ENCODE measurements at regions not wholly inside any gene's neighbourhood (a gene's known extent, or its start where the extent isn't known, plus 50 kb on each side); places are given as distances from the start of the nearest gene placed in this dataset.

DNA sequence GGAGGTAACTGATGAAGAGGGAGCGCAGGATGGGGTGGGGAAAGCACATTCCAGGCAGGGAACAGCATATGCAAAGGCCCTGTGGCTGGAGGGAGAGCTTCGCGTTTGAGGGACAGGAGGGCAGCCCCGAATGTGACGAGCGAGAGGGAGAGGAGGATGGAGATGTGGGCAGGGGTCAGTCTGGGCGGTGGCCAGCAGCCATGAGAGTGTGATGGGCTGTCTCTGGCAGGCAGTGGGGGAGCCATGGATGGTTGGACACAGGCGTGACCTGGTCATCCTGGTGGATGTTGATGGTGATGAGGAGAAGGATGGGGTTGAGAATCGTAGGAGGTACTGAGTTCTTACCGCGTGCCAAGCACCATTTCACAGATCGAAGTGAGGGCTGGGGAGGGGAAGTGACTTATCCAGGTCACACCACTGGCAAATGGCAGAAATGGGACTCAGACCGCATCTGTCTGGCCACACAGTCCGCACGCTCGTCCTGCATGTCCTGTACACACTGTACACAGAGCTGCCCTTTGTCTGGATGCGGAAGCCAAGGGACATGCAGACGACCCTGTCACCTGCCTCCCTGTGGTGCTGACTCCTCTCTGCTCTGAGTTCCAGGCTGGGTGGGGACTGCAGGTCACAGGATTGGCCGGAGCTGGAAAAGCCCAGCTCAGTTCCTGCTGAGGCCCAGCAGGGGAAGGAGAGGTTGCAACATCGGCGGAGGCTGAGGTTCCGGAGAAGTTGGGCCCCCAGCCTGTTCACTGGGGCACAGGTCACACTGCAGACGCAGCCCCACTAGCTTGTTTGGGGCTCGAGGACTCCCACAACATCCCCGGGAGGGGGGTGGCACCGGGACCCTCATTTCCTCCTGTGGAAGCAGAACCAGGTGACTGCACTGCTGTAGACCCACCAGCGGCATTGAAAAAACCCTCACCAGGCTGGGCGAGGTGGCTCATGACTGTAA, 165.6 kb upstream of the IER5L start:
- peak; percentile 32 to 81 for DNase-seq (ENCODE audit: low read depth in 2 of 2)

DNA sequence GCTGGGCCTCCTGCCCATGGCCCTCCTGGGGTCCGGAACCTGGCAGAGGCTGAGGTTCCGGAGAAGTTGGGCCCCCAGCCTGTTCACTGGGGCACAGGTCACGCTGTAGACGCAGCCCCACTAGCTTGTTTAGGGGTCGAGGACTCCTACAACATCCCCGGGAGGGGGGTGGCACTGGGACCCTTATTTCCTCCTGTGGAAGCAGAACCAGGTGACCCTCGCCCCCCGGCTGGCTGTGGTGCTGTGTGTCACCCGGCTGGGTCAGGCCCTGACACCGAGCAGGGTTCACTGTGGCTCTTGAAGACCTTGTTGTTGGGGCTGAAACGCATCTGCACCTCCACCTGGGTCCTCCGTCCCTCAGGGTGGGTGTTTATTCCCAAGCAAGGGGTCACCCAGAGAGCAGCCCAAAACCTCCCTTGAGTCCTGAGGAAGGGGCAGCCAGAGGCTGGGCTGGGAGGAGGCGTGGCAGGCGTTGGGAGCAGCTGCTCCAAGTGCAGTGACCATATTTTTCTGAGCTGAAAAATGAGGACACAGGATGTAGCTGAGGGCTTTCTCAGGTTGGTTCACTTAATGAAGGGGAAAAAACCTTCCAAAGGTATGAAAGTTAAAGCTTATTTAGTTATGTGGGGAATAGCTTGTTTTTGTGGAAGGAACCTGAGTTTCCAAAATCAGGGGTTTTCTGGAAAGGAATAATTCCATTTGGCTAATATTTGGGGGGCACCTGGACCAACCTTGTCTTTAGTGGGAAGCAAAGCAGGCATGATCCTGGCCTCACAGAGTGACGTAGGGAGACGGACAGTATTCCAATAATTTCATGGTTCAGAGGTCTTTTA, 164.7 kb upstream of the IER5L start:
- DNase-seq (ENCODE audit: low read depth in 2 of 2): no peak

DNA sequence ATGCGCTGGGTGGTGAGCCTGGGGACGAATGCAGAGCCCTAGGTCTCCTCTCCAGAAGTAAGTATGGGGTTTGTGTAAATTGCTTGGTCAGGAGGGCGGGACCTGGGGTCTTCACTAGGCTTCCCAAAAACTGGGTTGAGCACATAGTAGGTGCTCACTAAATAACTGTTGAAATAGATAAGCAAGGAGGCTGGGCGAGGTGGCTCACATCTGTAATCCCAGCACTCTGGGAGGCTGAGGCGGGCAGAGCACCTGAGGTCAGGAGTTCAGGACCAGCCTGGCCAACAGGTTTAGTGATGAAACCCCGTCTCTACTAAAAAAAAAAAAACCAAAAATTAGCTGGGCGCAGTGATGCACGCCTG, 163.9 kb upstream of the IER5L start:
- DNase-seq (ENCODE audit: low read depth in 2 of 2): no peak

DNA sequence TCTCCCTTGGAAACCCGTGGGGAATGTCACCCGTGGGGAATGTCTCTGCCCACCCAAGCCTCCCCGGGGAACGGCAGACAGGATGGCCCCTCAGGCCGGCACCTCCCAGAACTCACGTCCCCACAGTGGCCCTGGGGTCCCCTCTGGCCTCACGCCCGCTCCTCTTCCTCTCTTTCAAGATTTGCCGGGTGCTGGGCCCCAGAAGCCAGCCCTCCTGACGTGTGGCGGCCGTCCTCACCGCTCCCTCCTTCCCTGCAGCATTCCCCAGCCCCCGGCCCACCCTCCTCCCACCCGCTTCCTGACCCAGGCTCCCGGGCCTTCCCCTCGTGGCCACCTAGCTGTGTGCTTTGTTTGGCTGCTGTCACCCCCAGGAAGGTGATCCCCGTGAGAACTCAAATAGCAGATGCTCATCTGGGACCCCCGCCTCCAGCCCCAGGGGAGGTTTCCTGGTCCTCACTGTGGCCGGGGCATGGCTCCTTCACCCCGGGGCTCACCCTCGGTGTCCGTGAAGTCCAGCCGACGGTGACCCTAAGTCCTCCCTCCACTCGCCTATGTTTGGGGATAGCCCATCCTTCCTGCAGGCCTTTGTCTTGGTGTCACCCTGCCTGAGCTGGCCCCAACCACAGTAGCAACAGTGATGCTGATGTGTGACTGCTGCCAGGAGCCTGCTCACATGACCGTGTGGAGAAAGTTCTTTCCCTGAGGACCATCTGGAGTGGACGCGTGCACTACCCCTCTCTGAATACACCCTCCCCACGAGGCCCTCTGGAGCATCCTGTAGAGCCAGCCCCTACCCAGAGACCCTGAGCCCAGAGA, 163.3 kb upstream of the IER5L start:
- no peak for DNase-seq (ENCODE audit: low read depth in 2 of 2)

DNA sequence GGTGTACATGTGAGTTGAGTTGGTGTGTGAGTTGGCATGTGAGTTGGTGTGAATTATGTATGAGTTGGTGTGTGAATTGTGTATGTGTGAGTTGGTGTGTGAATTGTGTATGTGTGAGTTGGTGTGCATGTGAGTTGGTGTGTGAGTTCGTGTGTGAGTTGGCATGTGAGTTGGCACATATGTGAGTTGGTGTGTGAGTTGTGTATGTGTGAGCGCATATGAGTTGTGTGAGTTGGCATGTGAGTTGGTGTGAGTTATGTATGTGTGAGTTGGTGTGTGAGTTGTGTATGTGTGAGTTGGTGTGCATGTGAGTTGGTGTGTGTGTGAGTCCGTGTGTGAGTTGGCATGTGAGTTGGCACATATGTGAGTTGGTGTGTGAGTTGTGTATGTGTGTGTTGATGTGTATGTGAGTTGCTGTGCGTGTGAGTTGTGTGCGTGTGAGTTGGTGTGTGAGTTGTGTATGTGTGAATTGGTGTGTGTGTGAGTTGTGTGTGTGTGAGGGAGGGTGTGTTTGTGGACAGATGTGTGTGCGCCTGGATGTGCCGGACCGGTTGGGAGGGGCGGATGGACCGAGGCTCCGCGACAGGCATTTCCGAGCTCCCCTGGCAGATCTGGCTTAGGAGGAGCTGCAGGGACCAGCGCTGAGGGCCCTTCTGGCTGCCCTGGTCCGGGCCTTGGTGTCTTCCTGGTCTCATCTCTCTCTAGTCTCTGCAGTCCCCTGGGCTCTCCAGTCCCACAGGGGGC, 162.5 kb upstream of the IER5L start:
- DNase-seq (ENCODE audit: low read depth in 2 of 2): no peak

DNA sequence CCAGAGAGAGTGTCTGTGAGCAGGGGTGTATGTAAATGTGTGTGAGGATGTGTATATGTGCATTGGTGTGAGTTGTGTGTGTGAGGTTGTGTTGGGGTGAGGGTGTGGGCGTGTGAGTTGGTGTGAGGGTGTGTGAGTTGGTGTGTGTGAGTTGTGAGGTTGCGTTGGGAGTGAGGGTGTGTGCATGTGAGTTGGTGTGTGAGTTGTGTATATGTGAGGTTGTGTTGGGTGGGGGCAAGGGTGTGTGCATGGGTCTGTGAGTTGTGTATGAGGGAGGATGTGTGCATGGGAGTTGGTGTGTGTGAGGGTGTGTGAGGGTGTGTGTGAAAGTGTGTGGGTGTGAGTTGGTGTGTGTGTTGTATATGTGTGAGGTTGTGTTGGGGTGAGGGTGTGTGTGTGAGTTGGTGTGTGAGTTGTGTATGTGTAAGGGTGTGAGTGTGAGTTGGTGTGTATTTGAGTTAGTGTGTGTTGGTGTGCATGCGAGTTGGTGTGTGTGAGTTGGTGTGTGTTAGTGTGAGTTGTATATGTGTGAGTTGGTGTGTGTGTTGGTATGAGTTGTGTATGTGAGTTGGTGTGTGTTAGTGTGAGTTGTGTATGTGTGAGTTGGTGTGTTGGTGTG, 161.6 kb upstream of the IER5L start:
- no peak for DNase-seq (ENCODE audit: low read depth in 2 of 2)

DNA sequence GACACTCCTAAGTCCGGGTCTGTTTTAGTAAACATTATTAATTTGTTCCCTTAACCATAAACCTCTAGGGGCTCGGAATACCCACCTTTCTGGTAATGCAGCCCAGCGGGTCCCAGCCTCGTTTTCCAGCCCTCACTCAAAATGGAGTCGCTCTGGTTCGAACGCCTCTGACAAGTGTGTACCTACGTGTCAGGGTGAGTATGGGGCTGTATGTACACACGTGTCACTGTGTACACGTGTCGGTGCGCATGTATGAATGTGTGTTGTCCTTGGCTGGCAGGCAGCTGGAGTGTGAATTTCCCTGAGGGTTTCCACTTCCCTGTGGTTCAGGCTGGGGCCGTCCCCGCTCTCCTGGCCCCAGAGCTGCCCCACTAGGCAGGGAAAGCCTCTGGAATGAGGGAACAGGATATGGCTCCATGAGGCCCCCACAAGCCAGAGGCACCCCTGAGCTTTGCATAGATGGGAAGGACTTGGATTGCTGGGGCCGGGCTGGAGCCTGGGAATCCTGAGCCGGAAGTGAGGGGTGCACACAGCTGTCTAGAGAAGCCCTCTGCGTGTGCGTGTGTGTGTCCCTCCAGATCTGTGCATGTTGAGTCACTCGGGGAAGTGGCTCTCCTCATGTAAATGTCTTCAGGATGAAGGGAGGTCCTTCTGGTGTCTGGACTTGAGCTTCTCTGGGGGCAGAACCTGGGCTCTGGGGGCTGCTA, 160.8 kb upstream of the IER5L start:
- DNase-seq (ENCODE audit: low read depth in 2 of 2): no peak

DNA sequence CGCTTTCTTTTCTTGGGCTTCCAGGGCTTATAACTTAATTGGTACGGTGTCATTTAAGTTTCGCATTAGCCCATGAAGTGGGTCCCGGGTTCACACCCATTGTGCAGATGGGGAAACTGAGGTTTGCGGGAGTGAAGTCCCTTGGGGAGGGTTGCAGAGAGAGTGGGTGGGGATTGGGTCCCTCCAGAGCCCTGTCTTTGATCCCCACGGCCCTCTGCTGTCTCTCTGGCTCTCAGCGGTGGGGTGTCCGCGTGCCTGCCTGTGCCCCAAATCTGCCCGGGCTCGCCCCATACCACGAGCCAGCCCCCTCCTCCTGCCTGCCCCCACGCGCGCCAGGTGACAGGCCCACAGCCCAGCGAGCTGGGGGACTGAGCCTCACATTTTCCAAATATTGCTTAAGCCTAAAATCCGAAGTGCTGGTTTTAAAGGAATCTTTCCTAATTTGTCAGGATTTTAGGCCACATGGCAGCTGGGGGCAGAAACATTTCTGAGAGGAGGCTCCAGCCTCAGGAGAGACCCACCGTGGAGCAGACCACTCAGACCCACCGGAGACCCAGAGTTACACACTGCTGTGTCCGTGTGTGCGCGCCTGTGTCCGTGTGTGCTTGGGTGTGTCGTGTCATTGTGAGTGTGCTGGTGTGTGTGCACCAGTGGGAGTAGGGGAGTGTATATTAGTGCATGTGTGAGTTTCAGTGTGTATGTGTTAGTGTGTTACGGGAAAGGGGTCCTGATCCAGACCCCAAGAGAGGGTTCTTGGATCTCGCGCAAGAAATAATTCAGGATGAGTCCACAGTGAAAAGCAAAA, 159.5 kb upstream of the IER5L start:
- DNase-seq (ENCODE audit: low read depth in 2 of 2): no peak

DNA sequence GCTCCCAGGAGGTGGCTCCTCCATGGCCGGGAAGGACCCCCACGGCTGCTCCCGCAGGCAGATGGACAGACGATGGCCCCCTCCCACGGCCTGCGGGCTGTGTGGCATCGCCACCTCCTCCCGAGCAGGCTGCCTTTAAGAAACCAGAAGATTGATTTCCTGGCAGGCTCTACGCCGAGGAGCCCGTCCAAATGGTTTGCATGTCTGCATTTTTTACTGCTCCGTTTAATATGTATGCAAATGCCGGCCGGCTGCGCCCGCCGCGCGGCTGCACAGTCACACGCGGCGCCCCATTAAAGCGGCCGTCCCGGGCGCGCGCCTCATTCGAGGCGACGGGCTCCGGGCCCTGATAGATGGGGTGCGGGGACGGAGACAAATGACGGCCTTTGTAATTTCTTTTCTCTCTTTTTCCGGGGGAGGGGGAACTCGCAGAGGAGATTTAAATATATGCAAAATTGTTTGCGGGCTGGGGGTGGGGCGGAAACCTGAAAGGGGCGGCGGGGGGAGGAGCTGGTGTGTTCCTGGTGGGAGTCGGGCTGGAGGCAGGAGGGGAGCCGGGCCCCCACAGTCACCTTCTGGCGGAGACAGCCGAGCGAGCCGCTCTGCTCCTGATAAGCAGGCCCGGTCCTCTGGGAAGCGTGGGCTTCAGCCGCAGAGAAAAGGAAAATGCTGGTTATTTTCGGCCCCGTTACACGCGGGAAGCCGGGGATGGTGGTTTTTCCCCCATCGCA, 158.7 kb upstream of the IER5L start:
- no peak for DNase-seq (ENCODE audit: low read depth in 2 of 2)

DNA sequence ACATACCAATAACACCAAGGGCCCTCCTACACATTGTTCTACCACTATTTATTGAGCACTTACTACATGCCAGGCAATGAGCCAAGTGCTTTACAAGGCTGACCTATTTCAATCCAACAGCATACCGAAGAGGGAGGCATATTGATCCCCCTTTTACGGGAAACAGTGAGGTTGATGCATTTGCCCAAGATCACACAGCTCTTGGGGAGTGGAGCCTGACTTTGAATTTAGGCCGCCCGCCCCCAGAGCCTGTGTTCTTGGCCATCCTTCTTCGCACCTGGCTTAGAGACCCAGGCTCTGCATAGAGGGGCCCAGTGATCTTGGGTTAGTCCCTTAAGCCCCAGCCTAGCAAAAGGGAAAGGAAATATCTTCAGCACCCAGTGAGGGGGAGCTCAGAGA, 158.1 kb upstream of the IER5L start:
- DNase-seq (ENCODE audit: low read depth in 2 of 2): no peak

DNA sequence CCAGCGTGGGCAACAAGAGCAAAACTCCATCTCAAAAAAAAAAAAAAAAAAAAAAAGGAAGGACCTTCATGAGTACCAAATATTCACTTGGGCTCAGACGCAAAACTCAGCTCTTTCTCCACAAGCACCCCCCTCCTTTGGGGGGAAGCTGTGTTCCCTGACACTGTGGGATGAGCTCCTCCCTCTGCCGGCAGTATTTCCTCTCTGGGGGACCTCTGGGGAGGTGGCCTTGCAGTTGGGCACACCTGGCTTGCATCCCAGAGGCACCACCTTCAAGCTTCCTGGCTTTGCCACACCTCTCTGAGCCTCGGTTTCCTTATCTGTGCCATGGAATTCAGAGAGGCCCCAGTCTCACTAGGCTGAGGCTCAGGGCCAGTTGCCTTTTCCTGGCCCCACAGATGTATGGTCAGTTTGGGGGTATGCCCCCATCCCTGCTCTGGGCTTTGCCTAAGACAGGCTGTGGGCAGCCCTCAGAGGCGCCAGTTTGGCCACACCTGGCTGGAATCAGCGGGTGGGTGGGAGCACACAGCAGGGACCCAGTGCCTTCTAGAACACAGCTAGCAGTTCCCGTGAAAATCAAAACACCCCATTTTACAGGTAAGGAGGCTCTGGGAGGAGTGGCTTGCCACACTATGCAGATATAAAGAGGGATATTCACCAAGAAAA, 157.5 kb upstream of the IER5L start:
- DNase-seq (ENCODE audit: low read depth in 2 of 2): no peak

DNA sequence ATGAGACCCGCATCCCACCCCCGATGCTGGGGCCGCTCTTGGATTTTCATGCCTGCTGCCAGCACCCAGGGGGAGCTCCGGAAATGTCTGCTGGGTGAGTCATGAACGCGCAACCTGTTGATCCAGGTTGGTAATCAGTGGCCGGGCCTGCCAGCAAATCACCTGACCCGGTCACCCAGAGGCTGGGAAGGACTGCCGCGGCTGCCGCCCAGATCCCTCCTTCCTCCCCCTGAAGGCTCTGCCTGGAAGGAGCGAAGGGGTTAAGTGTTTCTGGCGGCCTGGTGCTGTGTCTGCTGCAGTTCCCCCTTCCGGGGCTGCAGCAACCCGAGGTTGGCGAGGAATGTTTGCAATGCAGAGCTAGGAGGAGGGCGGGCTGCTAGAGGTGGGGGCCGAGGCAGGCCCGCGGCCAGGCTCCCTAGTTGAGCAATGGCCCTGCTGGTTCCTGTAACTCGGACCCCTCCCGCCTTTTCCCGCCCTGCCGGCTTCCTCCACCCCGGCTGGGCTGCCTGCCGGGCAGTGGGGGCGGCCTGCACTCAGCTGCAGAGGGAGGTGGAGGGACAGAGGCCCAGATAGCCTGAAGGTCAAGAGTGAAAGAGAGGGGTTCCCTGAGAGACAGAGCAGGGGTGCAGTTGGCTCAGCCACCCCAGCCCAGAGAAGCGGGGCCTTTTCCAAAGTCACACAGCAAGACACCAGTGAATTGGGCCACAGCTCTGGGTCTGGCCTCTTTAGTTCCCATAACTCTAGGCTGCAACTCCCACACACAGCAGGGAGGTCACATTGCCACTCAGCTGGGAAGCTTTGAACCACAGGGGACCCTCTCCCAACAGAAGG, 156.3 kb upstream of the IER5L start:
- DNase-seq (ENCODE audit: low read depth in 2 of 2): peak; percentile 51 to 71

DNA sequence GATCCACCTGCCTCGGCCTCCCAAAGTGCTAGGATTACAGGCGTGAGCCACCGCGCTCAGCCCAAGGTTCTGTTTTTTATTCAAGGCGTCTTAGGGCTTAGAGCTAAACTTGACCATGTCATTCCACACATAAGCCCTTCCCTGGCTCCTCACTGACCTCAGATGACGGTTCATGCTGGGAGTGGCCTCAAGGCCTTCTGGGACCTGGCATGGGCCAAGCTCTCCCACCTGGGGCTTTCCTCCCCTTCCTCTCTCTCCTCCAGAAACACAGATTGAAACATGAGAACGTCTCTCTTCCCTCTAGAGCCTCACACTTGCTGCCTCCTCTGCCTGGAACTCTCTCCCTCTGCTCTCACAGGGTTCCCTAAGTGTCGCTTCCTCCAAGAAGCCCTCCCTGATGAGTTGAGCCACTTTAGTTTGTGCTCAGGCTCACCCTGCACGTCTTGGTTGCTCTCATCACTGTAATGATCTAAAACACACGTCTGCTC, 155.6 kb upstream of the IER5L start:
- no peak for DNase-seq (ENCODE audit: low read depth in 2 of 2)

DNA sequence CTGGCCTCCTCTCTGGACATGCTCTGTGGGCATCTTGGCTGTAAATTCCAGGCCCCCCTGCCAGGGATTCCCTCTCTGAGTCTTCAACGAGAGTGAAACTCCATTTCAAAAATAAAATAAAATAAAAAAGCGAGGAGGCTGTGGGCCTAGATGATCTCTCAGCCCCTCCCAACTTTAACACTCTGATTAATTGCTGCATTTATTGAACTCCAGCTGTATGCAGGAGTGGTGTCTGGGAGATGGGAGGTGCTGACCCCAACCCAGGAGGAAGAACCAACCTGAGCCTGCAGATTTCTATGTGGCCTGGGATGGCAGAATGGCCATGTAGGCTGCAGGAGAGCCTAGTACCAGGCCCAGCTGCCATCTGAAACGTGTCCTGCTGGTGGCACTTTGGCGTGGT, 154.5 kb upstream of the IER5L start:
- DNase-seq (ENCODE audit: low read depth in 2 of 2): no peak

DNA sequence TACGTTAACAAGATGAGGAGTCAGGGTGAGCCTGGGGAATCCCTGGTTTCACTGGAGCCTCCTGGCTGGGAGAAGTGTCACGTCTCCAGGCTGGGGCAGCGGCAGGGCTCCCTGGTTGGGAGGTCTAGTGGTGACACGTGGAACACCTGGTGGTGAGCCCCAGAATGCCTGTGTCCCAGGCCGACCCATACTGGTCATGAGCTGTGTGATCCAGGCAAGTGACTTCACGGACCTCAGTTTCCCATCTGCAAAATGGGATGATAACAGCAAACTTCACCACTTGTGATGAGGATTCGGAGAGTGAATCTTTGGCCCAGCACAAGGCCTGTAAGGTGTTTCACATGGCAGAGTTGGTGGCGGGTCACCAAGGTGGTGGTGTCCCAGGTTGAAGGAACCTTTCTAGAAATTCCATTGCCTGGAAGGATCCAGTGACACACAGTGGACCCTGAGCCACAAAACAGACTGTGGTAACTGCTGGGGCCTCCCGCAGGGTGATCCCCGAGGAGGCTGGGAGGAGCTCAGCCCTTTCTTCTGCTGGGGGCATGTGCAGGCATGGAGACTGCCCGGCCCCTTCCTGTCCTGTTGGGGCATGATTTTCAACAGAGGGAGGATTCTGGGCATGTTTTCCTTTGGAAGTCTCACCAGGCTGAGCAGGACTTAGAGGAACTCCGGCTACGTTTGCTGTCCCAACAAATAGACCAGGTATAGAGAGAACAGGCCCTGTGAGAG, 153.9 kb upstream of the IER5L start:
- no peak for DNase-seq (ENCODE audit: low read depth in 2 of 2)

DNA sequence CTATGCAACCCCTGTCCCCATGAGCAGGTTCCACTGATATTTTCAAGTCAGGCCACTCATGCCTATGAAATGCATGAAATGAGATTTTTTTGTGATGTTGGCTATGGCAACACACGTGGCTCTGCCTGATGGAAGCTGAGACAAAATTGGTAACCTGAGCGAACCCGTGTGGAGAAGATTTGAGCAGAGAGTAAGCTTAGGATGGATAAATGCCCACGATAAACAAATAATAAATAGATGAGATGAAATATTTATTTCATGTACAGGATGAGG, 153.4 kb upstream of the IER5L start:
- no peak for DNase-seq (ENCODE audit: low read depth in 2 of 2)
